ENCODE measurements at regions not wholly inside any gene's neighbourhood (a gene's known extent, or its start where the extent isn't known, plus 50 kb on each side); places are given as distances from the start of the nearest gene placed in this dataset.

GRCh38 chr4:36904823-36905222, 339.7 kb upstream of the NWD2 start:
- 82 to 94% (median 90%) methylated on average over 3 of the region's 3 CpGs for WGBS, 5 donors
- Histone ChIP-seq H3K4me1 (no peaks in the 10 kb centered on the region), H3K27ac (no peak overlapping the region), H3K27me3 (no peaks in the 10 kb centered on the region), H3K4me3 (no peak overlapping the region), H3K9me3 (no peaks in the 10 kb centered on the region), H3K36me3 (no peaks in the 10 kb centered on the region)
- intact Hi-C loops (cut with DNase I; ENCODE audit: low total_unique reads) = no loop called here
- TF ChIP-seq CTCF (IDR thresholded peaks at IDR 0.05) (no peak), POLR2A (IDR thresholded peaks at IDR 0.05) (no peak), EP300 (IDR thresholded peaks at IDR 0.05) (no peak), POLR2AphosphoS5 (IDR thresholded peaks at IDR 0.05) (no peak)
- DNase-seq = no peak

GRCh38 chr4:36914106-36914505, 330.4 kb upstream of the NWD2 start:
- no peak for DNase-seq
- intact Hi-C loops (cut with DNase I; ENCODE audit: low total_unique reads) = no loop called here

GRCh38 chr4:36915717-36916116, 328.8 kb upstream of the NWD2 start:
- H3K27me3 ChIP-seq = no peaks in the 10 kb centered on the region
- intact Hi-C loops (cut with DNase I; ENCODE audit: low total_unique reads) = no loop called here
- no peaks in the 10 kb centered on the region for H3K4me1 ChIP-seq
- no peaks in the 10 kb centered on the region for H3K9me3 ChIP-seq
- TF ChIP-seq POLR2A (IDR thresholded peaks at IDR 0.05) (no peak), EP300 (IDR thresholded peaks at IDR 0.05) (no peak), CTCF (IDR thresholded peaks at IDR 0.05) (no peak), POLR2AphosphoS5 (IDR thresholded peaks at IDR 0.05) (no peak)
- DNase-seq = no peak
- WGBS, 5 donors = 15 to 39% (median 19%) methylated on average over 2 of the region's 2 CpGs
- no peak overlapping the region for H3K27ac ChIP-seq
- no peak overlapping the region for H3K4me3 ChIP-seq
- H3K36me3 ChIP-seq = no peaks in the 10 kb centered on the region

More at GRCh38 chr4:36914106-36914505, 330.4 kb upstream of the NWD2 start:
- Histone ChIP-seq H3K27me3 (no peaks in the 10 kb centered on the region), H3K9me3 (no peaks in the 10 kb centered on the region), H3K4me3 (no peak overlapping the region), H3K36me3 (no peaks in the 10 kb centered on the region), H3K4me1 (no peaks in the 10 kb centered on the region), H3K27ac (no peak overlapping the region)
- no peak for TF ChIP-seq POLR2A (IDR thresholded peaks at IDR 0.05)
- no peak for TF ChIP-seq POLR2AphosphoS5 (IDR thresholded peaks at IDR 0.05)
- TF ChIP-seq CTCF (IDR thresholded peaks at IDR 0.05) = no peak
- 67 to 81% (median 75%) methylated on average over 5 of the region's 5 CpGs for WGBS, 5 donors

GRCh38 chr4:36917413-36917812, 327.1 kb upstream of the NWD2 start:
- no peak overlapping the region for H3K4me3 ChIP-seq
- intact Hi-C loops (cut with DNase I; ENCODE audit: low total_unique reads) = no loop called here
- no peaks in the 10 kb centered on the region for H3K36me3 ChIP-seq
- no peaks in the 10 kb centered on the region for H3K9me3 ChIP-seq
- no peak for TF ChIP-seq CTCF (IDR thresholded peaks at IDR 0.05)
- TF ChIP-seq EP300 (IDR thresholded peaks at IDR 0.05) = no peak
- TF ChIP-seq POLR2AphosphoS5 (IDR thresholded peaks at IDR 0.05) = no peak
- TF ChIP-seq POLR2A (IDR thresholded peaks at IDR 0.05) = no peak
- H3K27ac ChIP-seq = no peak overlapping the region
- H3K27me3 ChIP-seq = no peaks in the 10 kb centered on the region
- 75 to 89% (median 86%) methylated on average over 6 of the region's 6 CpGs for WGBS, 5 donors
- DNase-seq = no peak
- H3K4me1 ChIP-seq = no peaks in the 10 kb centered on the region

All from stomach (tissue), 8 donors.